Endothelial cell of umbilical vein (primary cell): ENCODE measurements at regions not wholly inside any gene's neighbourhood (a gene's known extent, or its start where the extent isn't known, plus 50 kb on each side); places are given as distances from the start of the nearest gene placed in this dataset.

ENCODE experiments used
- BruUV-seq: library from RNA; stranded (reverse); fragments of 400-500 nt; replicated peaks from 2 replicates; lab custom pipeline; 2021; lab: Mats Ljungman, UMichigan
- CTCF ChIA-PET: fragments of 300-600, 350-600 bp; sonication (Branson Sonifier 250); formaldehyde crosslinking; loops from one replicate; lab custom pipeline; 2021; ENCODE audit warnings: antibody characterized with exemption, inconsistent platforms; lab: Charles Lee
- POLR2A ChIA-PET: fragments of 300-600, 350-600 bp; sonication (Branson Sonifier 250); formaldehyde crosslinking; loops from one replicate; lab custom pipeline; 2021; ENCODE audit warnings: antibody characterized with exemption, inconsistent platforms; lab: Charles Lee
- DNase-seq: peaks from one replicate; pipeline ENCODE4 v3.0.0-alpha.2; 2011; ENCODE audit warnings: low read depth, low spot score
- FAIRE-seq: peaks from 2 replicates; lab custom pipeline; 2011; peaks lifted over from hg19 to GRCh38; lab: Jason Lieb, UNC
- H2AFZ ChIP-seq: 2 replicates; pipeline ENCODE4 v1.6.0; 2012; ENCODE audit warnings: low read depth, low read length, control low read depth, inconsistent platforms
- H3K27ac ChIP-seq: 2 replicates; pipeline ENCODE4 v1.5.1; 2011; ENCODE audit warnings: low read depth, mild to moderate bottlenecking, control low read depth, low read length, moderate library complexity; ENCODE audit not compliant: insufficient read depth
- H3K27me3 ChIP-seq, 2 experiments: 2 replicates each; pipeline versions ENCODE4 v1.6.0 to v1.6.1; 2011; ENCODE audit warnings: low read length in 2 of 2, mixed read lengths in 1 of 2; ENCODE audit not compliant: control insufficient read depth in 2 of 2, insufficient read depth in 2 of 2
- H3K36me3 ChIP-seq, 2 experiments: 2 replicates in 1 of 2; 3 replicates in 1 of 2; pipeline ENCODE4 v1.5.1; 2011; ENCODE audit warnings: low read length in 2 of 2, mild to moderate bottlenecking in 1 of 2, moderate library complexity in 1 of 2; ENCODE audit not compliant: control insufficient read depth in 2 of 2, insufficient read depth in 2 of 2; ENCODE audit errors: extremely low read depth in 1 of 2
- H3K4me1 ChIP-seq: 3 replicates; pipeline ENCODE4 v1.5.1; 2011; ENCODE audit warnings: mild to moderate bottlenecking, low read length; ENCODE audit not compliant: control insufficient read depth, insufficient read depth; ENCODE audit errors: extremely low read depth
- H3K4me2 ChIP-seq: 2 replicates; pipeline ENCODE4 v1.6.1; 2011; ENCODE audit warnings: low read length, control low read depth, mixed read lengths; ENCODE audit not compliant: insufficient read depth
- H3K4me3 ChIP-seq, 3 experiments: fragments of 200-600 bp in 1 of 3; sonication (generic), shearing (Covaris generic) in 1 of 3; replicated peaks in 1 of 3; 2 replicates each; pipeline ENCODE4 v1.5.1; 2011 to 2016; ENCODE audit warnings: control low read depth in 3 of 3, low read length in 3 of 3, mild to moderate bottlenecking in 2 of 3, inconsistent platforms in 1 of 3, low read depth in 1 of 3, moderate library complexity in 1 of 3; ENCODE audit not compliant: insufficient read depth in 1 of 3
- H3K79me2 ChIP-seq: 2 replicates; pipeline ENCODE4 v1.6.0; 2012; ENCODE audit warnings: low read length, inconsistent platforms; ENCODE audit not compliant: control insufficient read depth, insufficient read depth
- H3K9ac ChIP-seq: replicated peaks from 2 replicates; pipeline ENCODE3; 2011; ENCODE audit warnings: low read length, control low read depth; ENCODE audit not compliant: insufficient read depth; ENCODE audit errors: extremely low read depth
- H3K9me1 ChIP-seq: replicated peaks from 3 replicates; pipeline ENCODE4 v1.6.0; 2011; ENCODE audit warnings: mild to moderate bottlenecking, low read length; ENCODE audit not compliant: control insufficient read depth, insufficient read depth; ENCODE audit errors: extremely low read depth
- H3K9me3 ChIP-seq: replicated peaks from 2 replicates; pipeline ENCODE4 v1.5.1; 2012; ENCODE audit warnings: low read length, inconsistent platforms; ENCODE audit not compliant: control insufficient read depth, insufficient read depth
- H4K20me1 ChIP-seq: replicated peaks from 2 replicates; pipeline ENCODE3; 2011; ENCODE audit warnings: mild to moderate bottlenecking, low read length; ENCODE audit not compliant: control insufficient read depth, insufficient read depth; ENCODE audit errors: extremely low read depth
- EZH2 ChIP-seq: IDR thresholded peaks from 2 replicates; pipeline ENCODE4 v1.6.1; 2012; ENCODE audit warnings: borderline replicate concordance, low read depth, mild to moderate bottlenecking, moderate library complexity, low read length, inconsistent platforms; ENCODE audit not compliant: severe bottlenecking
- FOS ChIP-seq: IDR thresholded peaks from 2 replicates; pipeline ENCODE4 v1.6.1; 2011; ENCODE audit warnings: mild to moderate bottlenecking, low read length, moderate library complexity, borderline replicate concordance; ENCODE audit not compliant: insufficient read depth
- GATA2 ChIP-seq: IDR thresholded peaks from 2 replicates; pipeline ENCODE4 v1.7.0; 2011; ENCODE audit warnings: low read depth, mild to moderate bottlenecking, moderate library complexity, mixed read lengths, low read length; ENCODE audit not compliant: insufficient read length, insufficient read depth
- JUN ChIP-seq: IDR thresholded peaks from 2 replicates; pipeline ENCODE4 v1.6.1; 2011; ENCODE audit warnings: borderline replicate concordance, low read depth; ENCODE audit not compliant: insufficient read length, insufficient read depth
- MYC ChIP-seq: IDR thresholded peaks from one replicate; pipeline ENCODE4 v1.6.1; 2011; ENCODE audit warnings: mild to moderate bottlenecking, low read depth, low read length
- POLR2A ChIP-seq: IDR thresholded peaks from 2 replicates; pipeline ENCODE4 v1.6.1; 2012; ENCODE audit warnings: low read depth, mild to moderate bottlenecking, control low read depth, low read length
- POLR2AphosphoS5 ChIP-seq: IDR thresholded peaks from 2 replicates; pipeline ENCODE4 v1.6.1; 2012; ENCODE audit warnings: low read depth, mild to moderate bottlenecking, control low read depth, low read length, moderate library complexity; ENCODE audit not compliant: insufficient read depth
- dilution Hi-C: fragments of 300-500 bp; cut with MboI; formaldehyde crosslinking; loops from one replicate; pipeline ENCODE4 v1.15.0; 2019; ENCODE audit warnings: low sequenced_read_pairs; ENCODE audit not compliant: extremely low pct_ligation_motif_present
- intact Hi-C: fragments of 100-400 bp; cut with micrococcal nuclease; formaldehyde crosslinking; loops from one replicate; pipeline ENCODE4 v1.10.0; 2022
- TF ChIP-seq, protein P1 (sequence below): IDR thresholded peaks from 2 replicates; pipeline ENCODE4 v1.6.1; 2011; ENCODE audit not compliant: insufficient read depth, insufficient read length
- TF ChIP-seq, protein P2 (sequence below), 2 donors: IDR thresholded peaks; 1 replicate in 1 of 2; 2 replicates in 1 of 2; pipeline ENCODE4 v1.5.1; 2011; ENCODE audit warnings: low read length in 2 of 2, mild to moderate bottlenecking in 2 of 2, moderate library complexity in 2 of 2, control low read depth in 1 of 2, inconsistent platforms in 1 of 2, low read depth in 1 of 2; ENCODE audit not compliant: insufficient read depth in 1 of 2; ENCODE audit errors: extremely low read depth in 1 of 2

DNA sequence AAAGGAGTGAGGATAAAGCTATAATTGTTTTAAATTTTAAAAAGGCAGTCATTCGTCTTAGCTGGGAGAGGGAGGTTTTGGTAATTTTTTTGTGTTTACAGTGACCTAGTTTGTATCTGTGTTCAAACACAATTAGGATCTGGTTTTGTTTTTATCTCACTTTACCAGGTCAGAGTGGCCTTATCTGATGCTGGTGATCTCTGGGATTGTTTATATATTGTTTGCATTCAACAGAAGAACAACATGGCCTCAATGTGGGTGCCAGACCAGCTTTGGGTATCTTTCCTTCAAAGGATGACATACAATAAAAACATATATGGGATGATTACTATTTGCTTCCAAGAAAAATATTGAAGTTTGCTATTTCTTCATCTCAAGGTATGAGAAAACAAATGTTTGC is 272.2 kb upstream of the UGT8 start:
- POLR2A ChIA-PET, result no interaction called here
- intact Hi-C loops, result no loop called here

More for the DNA sequence above, 272.2 kb upstream of the UGT8 start:
- H3K4me3 ChIP-seq, result no peak overlapping the region
- BruUV-seq, result no TSS peak
- no peaks in the 10 kb centered on the region for H3K9me3 ChIP-seq
- H4K20me1 ChIP-seq, result no peaks in the 10 kb centered on the region
- no peak overlapping the region for H3K9ac ChIP-seq
- no peak for FAIRE-seq
- no peak overlapping the region for H3K27ac ChIP-seq
- dilution Hi-C loops, result no loop called here
- H3K27me3 ChIP-seq, result no peaks in the 10 kb centered on the region
- H3K79me2 ChIP-seq, result no peaks in the 10 kb centered on the region
- H2AFZ ChIP-seq, result no peak overlapping the region
- TF ChIP-seq POLR2A (no peak), GATA2 (no peak), MYC (no peak), JUN (no peak), POLR2AphosphoS5 (no peak), FOS (no peak), EZH2 (no peak)
- TF ChIP-seq, protein P1, sequence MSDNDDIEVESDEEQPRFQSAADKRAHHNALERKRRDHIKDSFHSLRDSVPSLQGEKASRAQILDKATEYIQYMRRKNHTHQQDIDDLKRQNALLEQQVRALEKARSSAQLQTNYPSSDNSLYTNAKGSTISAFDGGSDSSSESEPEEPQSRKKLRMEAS, result no peak
- TF ChIP-seq, protein P2, sequence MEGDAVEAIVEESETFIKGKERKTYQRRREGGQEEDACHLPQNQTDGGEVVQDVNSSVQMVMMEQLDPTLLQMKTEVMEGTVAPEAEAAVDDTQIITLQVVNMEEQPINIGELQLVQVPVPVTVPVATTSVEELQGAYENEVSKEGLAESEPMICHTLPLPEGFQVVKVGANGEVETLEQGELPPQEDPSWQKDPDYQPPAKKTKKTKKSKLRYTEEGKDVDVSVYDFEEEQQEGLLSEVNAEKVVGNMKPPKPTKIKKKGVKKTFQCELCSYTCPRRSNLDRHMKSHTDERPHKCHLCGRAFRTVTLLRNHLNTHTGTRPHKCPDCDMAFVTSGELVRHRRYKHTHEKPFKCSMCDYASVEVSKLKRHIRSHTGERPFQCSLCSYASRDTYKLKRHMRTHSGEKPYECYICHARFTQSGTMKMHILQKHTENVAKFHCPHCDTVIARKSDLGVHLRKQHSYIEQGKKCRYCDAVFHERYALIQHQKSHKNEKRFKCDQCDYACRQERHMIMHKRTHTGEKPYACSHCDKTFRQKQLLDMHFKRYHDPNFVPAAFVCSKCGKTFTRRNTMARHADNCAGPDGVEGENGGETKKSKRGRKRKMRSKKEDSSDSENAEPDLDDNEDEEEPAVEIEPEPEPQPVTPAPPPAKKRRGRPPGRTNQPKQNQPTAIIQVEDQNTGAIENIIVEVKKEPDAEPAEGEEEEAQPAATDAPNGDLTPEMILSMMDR (IDR thresholded peaks at IDR 0.05; ENCODE audit: extremely low read depth in 1 of 2, insufficient read depth in 1 of 2, low read depth in 1 of 2, low read length in 2 of 2), result no peak
- DNase-seq, result no peak
- no peaks in the 10 kb centered on the region for H3K4me1 ChIP-seq
- no peaks in the 10 kb centered on the region for H3K36me3 ChIP-seq
- H3K4me2 ChIP-seq, result no peak overlapping the region
- H3K9me1 ChIP-seq, result no peaks in the 10 kb centered on the region
- CTCF ChIA-PET, result interaction anchor here (1.4 kb wide), 1 partner anchor 13 kb away, joined by 3 read pairs; no protein-coding TSS in a partner anchor
